K562 (cell line): ENCODE measurements at regions not wholly inside any gene's neighbourhood (a gene's known extent, or its start where the extent isn't known, plus 50 kb on each side); places are given as distances from the start of the nearest gene placed in this dataset.

ENCODE experiments used
- ADNP ChIP-seq: fragments of 200-800 bp; sonication (Bioruptor generic); IDR thresholded peaks from 2 replicates; pipeline ENCODE4 v1.6.1; 2016; ENCODE audit warnings: missing genetic modification characterization, missing compliant biosample characterization
- BDP1 ChIP-seq: IDR thresholded peaks from 3 replicates; pipeline ENCODE4 v1.6.1; 2011; ENCODE audit not compliant: insufficient read length, insufficient read depth
- C11orf30 ChIP-seq: fragments of 450-650 bp; IDR thresholded peaks from 2 replicates; pipeline ENCODE4 v1.6.1; 2016; ENCODE audit warnings: low read depth, mild to moderate bottlenecking
- CBX3 ChIP-seq, 2 experiments: IDR thresholded peaks; 1 replicate in 1 of 2; 2 replicates in 1 of 2; pipeline ENCODE4 v1.6.1; 2012; ENCODE audit warnings: inconsistent platforms in 2 of 2, low read length in 2 of 2, borderline replicate concordance in 1 of 2, control low read depth in 1 of 2
- EGR1 ChIP-seq: fragments of 450-650 bp; conservative IDR thresholded peaks from 2 replicates; pipeline ENCODE4 v1.6.1; 2017; ENCODE audit warnings: mild to moderate bottlenecking
- EHMT2 ChIP-seq: fragments of 450-650 bp; IDR thresholded peaks from 2 replicates; pipeline ENCODE4 v1.6.1; 2018; ENCODE audit warnings: antibody characterized with exemption
- ELF1 ChIP-seq: fragments of 200-800 bp; sonication (Bioruptor generic); IDR thresholded peaks from 2 replicates; pipeline ENCODE4 v1.6.1; 2016; ENCODE audit warnings: missing genetic modification characterization, missing compliant biosample characterization
- KDM1A ChIP-seq, 2 experiments: fragments of 450-650 bp; IDR thresholded peaks; 2 replicates each; pipeline ENCODE4 v1.6.1; 2016; ENCODE audit warnings: mild to moderate bottlenecking in 2 of 2
- KLF1 ChIP-seq: fragments of 450-650 bp; IDR thresholded peaks from 2 replicates; pipeline ENCODE4 v1.6.1; 2016; ENCODE audit warnings: missing genetic modification characterization, missing compliant biosample characterization
- KLF10 ChIP-seq: fragments of 250-450 bp; sonication (Bioruptor Pico); IDR thresholded peaks from 2 replicates; pipeline ENCODE4 v1.6.1; 2021; ENCODE audit warnings: matching md5 sums
- NR2C2 ChIP-seq, 2 experiments: fragments of 200-800 bp in 1 of 2; sonication (Bioruptor generic) in 1 of 2; sonication (generic) in 1 of 2; formaldehyde crosslinking in 1 of 2; IDR thresholded peaks; 2 replicates each; pipeline versions ENCODE4 v1.6.1 to v1.8.0; 2016 to 2022; ENCODE audit warnings: mild to moderate bottlenecking in 1 of 2, missing compliant biosample characterization in 1 of 2, missing genetic modification characterization in 1 of 2, missing genetic modification reagents in 1 of 2
- PHTF2 ChIP-seq: fragments of 250-450 bp; sonication (Bioruptor Pico); IDR thresholded peaks from 2 replicates; pipeline ENCODE4 v1.5.0; 2021; ENCODE audit warnings: mild to moderate bottlenecking
- POU5F1 ChIP-seq: fragments of 150-350 bp; IDR thresholded peaks from 2 replicates; pipeline ENCODE4 v1.6.1; 2014; ENCODE audit warnings: borderline replicate concordance, low read length, low read depth, mild to moderate bottlenecking; ENCODE audit not compliant: partially characterized antibody
- PYGO2 ChIP-seq: fragments of 450-650 bp; IDR thresholded peaks from 2 replicates; pipeline ENCODE4 v1.6.1; 2016; ENCODE audit warnings: mild to moderate bottlenecking, missing genetic modification characterization, moderate library complexity, missing compliant biosample characterization
- RAD21 ChIP-seq, 2 experiments: fragments of 250-450 bp in 1 of 2; fragments of 450-650 bp in 1 of 2; sonication (Bioruptor Pico) in 1 of 2; formaldehyde crosslinking in 1 of 2; IDR thresholded peaks in 1 of 2; conservative IDR thresholded peaks in 1 of 2; 2 replicates each; pipeline versions ENCODE4 v1.4.0 to v1.8.0; 2020 to 2022; ENCODE audit warnings: mild to moderate bottlenecking in 2 of 2, moderate library complexity in 1 of 2
- STAG1 ChIP-seq: sonication (generic); formaldehyde crosslinking; IDR thresholded peaks from 2 replicates; pipeline ENCODE4 v1.5.0; 2020; ENCODE audit warnings: missing genetic modification reagents, borderline replicate concordance
- STAT5A ChIP-seq: IDR thresholded peaks from 2 replicates; pipeline ENCODE4 v1.6.1; 2012; ENCODE audit warnings: low read length, inconsistent platforms, borderline replicate concordance
- ZBTB8A ChIP-seq: fragments of 450-650 bp; IDR thresholded peaks from 2 replicates; pipeline ENCODE4 v1.6.1; 2018; ENCODE audit warnings: mild to moderate bottlenecking, moderate library complexity; ENCODE audit not compliant: partially characterized antibody
- TF ChIP-seq, protein P1 (sequence below): fragments of 450-650 bp; IDR thresholded peaks from 2 replicates; pipeline ENCODE4 v1.6.1; 2017; ENCODE audit warnings: antibody characterized with exemption, mild to moderate bottlenecking
- TF ChIP-seq, protein P2 (sequence below), 2 experiments: fragments of 450-650 bp; IDR thresholded peaks; 2 replicates each; pipeline ENCODE4 v1.6.1; 2018; ENCODE audit warnings: mild to moderate bottlenecking in 2 of 2, low read depth in 1 of 2; ENCODE audit not compliant: partially characterized antibody in 2 of 2

DNA sequence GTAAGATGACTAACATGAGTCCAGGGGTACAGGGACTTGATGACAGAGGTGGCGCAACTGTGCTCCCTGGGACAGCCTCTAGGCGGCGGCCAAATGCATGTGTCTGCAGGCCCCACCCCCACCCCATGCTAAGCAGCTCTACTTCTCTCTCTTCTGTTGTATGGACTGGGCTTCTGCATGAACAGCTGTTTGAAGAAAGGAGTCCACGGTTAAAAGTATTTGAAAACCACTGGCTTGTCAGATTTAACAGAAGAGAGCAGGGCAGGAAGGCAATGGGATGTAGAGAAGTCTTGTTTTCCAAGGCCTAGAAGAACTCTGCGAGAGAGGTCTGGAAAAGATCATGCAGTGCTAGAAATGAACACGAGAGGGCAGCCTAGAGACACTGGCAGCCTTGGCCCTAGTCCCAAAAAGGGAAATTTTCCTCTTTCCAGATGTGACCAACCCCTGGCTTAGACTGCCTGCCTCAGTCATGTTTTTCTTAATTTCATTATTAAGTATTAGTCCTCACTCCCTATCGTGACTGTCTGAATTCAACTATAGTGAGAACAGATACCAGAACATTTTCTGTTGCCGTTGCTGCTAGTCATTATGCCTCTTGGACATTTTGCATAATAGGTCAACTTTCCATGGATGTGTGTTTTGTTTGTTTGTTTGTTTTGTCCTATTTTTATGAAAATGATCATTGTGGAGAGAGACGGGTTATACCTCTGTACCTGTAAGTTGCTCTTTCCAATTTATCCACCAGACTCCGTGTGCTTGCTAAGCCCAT lies 265.0 kb downstream of the ADGRG6 start (continued):
- TF ChIP-seq RAD21 (CRISPR knock-in tag; conservative IDR thresholded peaks at IDR 0.05 in 1 of 2, IDR thresholded peaks at IDR 0.05 in 1 of 2), result peak; percentile 62 to 77
- no peak for TF ChIP-seq ELF1 (tag)
- TF ChIP-seq KLF1 (tag), result no peak
- TF ChIP-seq POU5F1, result no peak
- peak; percentile 68; the same call in 1 of the 2 replicates for TF ChIP-seq STAG1
- no peak for TF ChIP-seq C11orf30
- no peak for TF ChIP-seq BDP1
- no peak for TF ChIP-seq PHTF2 (CRISPR knock-in tag)
- TF ChIP-seq EHMT2, result 0 out of 2 replicates have a peak, but pooled peaks have one; percentile 26
- peak in 1 of 2 experiments; percentile 29; a peak in 1 of 3 replicates for TF ChIP-seq CBX3 (IDR thresholded peaks at IDR 0.05; ENCODE audit: borderline replicate concordance in 1 of 2, low read length in 2 of 2)
- no peak for TF ChIP-seq KDM1A (IDR thresholded peaks at IDR 0.05)
- TF ChIP-seq, protein P1, sequence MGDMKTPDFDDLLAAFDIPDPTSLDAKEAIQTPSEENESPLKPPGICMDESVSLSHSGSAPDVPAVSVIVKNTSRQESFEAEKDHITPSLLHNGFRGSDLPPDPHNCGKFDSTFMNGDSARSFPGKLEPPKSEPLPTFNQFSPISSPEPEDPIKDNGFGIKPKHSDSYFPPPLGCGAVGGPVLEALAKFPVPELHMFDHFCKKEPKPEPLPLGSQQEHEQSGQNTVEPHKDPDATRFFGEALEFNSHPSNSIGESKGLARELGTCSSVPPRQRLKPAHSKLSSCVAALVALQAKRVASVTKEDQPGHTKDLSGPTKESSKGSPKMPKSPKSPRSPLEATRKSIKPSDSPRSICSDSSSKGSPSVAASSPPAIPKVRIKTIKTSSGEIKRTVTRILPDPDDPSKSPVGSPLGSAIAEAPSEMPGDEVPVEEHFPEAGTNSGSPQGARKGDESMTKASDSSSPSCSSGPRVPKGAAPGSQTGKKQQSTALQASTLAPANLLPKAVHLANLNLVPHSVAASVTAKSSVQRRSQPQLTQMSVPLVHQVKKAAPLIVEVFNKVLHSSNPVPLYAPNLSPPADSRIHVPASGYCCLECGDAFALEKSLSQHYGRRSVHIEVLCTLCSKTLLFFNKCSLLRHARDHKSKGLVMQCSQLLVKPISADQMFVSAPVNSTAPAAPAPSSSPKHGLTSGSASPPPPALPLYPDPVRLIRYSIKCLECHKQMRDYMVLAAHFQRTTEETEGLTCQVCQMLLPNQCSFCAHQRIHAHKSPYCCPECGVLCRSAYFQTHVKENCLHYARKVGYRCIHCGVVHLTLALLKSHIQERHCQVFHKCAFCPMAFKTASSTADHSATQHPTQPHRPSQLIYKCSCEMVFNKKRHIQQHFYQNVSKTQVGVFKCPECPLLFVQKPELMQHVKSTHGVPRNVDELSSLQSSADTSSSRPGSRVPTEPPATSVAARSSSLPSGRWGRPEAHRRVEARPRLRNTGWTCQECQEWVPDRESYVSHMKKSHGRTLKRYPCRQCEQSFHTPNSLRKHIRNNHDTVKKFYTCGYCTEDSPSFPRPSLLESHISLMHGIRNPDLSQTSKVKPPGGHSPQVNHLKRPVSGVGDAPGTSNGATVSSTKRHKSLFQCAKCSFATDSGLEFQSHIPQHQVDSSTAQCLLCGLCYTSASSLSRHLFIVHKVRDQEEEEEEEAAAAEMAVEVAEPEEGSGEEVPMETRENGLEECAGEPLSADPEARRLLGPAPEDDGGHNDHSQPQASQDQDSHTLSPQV, result no peak
- no peak for TF ChIP-seq KLF10 (CRISPR knock-in tag)
- TF ChIP-seq STAT5A, result no peak
- TF ChIP-seq ZBTB8A, result no peak
- no peak for TF ChIP-seq EGR1
- no peak for TF ChIP-seq NR2C2 (CRISPR knock-in tag; IDR thresholded peaks at IDR 0.05)
- TF ChIP-seq NR2C2 (tag; IDR thresholded peaks at IDR 0.05), result no peak
- no peak for TF ChIP-seq PYGO2 (tag)
- 0 out of 2 replicates have a peak, but pooled peaks have one; percentile 34 for TF ChIP-seq ADNP (tag)
- TF ChIP-seq, protein P2, sequence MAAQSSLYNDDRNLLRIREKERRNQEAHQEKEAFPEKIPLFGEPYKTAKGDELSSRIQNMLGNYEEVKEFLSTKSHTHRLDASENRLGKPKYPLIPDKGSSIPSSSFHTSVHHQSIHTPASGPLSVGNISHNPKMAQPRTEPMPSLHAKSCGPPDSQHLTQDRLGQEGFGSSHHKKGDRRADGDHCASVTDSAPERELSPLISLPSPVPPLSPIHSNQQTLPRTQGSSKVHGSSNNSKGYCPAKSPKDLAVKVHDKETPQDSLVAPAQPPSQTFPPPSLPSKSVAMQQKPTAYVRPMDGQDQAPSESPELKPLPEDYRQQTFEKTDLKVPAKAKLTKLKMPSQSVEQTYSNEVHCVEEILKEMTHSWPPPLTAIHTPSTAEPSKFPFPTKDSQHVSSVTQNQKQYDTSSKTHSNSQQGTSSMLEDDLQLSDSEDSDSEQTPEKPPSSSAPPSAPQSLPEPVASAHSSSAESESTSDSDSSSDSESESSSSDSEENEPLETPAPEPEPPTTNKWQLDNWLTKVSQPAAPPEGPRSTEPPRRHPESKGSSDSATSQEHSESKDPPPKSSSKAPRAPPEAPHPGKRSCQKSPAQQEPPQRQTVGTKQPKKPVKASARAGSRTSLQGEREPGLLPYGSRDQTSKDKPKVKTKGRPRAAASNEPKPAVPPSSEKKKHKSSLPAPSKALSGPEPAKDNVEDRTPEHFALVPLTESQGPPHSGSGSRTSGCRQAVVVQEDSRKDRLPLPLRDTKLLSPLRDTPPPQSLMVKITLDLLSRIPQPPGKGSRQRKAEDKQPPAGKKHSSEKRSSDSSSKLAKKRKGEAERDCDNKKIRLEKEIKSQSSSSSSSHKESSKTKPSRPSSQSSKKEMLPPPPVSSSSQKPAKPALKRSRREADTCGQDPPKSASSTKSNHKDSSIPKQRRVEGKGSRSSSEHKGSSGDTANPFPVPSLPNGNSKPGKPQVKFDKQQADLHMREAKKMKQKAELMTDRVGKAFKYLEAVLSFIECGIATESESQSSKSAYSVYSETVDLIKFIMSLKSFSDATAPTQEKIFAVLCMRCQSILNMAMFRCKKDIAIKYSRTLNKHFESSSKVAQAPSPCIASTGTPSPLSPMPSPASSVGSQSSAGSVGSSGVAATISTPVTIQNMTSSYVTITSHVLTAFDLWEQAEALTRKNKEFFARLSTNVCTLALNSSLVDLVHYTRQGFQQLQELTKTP (IDR thresholded peaks at IDR 0.05; ENCODE audit: low read depth in 1 of 2, partially characterized antibody in 2 of 2), result no peak
